ENCODE measurements at regions not wholly inside any gene's neighbourhood (a gene's known extent, or its start where the extent isn't known, plus 50 kb on each side); places are given as distances from the start of the nearest gene placed in this dataset.

GRCh38 chr6:43943781-43944250, 173.8 kb downstream of the VEGFA start:
- no peaks in the 10 kb centered on the region for H3K27me3 ChIP-seq (ENCODE audit: control insufficient read depth in 5 of 5, insufficient read depth in 4 of 5, low read length in 5 of 5)
- no peaks in the 10 kb centered on the region for H3K36me3 ChIP-seq (ENCODE audit: control insufficient read depth in 5 of 5, insufficient read depth in 5 of 5, low read length in 5 of 5)
- H3K4me3 ChIP-seq (ENCODE audit: low read depth in 1 of 5, low read length in 5 of 5): no peak overlapping the region
- peaks cover 6 to 17% (median 10%) of the 10 kb centered on the region in 5 donors for H3K9me3 ChIP-seq (ENCODE audit: control insufficient read depth in 5 of 5, low read length in 5 of 5)
- H3K9ac ChIP-seq (ENCODE audit: low read length in 5 of 5): no peak overlapping the region
- no peaks in the 10 kb centered on the region for H3K4me1 ChIP-seq (ENCODE audit: control insufficient read depth in 5 of 5, insufficient read depth in 5 of 5, low read length in 5 of 5)
- no peak overlapping the region for H3K27ac ChIP-seq (ENCODE audit: low read depth, low read length)

DNA sequence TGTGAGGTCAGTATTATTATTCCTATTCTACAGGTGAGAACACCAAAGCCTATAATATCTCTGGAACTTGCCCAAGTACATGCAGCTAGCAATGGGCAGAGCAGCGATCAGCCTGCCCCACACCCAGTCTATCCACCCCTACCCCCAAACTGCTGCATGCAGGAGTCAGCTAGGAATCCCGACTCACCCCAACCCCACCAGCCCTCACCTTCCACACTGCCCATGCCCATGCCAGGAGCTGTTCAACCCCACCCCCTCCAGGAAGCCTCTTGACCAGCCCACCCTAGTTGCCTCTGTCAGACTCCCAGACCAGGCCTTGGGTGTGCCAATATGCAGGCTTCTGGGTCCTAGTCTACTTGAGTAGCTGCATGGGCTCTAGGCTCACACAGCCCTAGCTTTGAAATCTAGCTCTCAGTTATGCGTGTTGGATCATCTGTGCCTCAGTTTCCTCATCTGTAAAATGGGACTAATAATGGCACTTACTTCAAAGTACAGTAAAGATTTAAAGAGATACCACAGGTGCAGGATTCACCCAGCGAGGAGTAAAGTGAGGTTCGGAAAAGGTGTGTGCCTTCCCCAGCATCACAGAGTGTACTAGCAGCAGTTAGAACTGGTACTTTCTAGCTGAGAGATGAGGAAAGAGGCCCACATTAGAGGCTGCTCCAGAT, 173.2 kb downstream of the VEGFA start:
- Histone ChIP-seq H3K4me1 (ENCODE audit: control insufficient read depth in 5 of 5, insufficient read depth in 5 of 5, low read length in 5 of 5) (no peaks in the 10 kb centered on the region), H3K27ac (ENCODE audit: low read depth, low read length) (no peak overlapping the region), H3K36me3 (ENCODE audit: control insufficient read depth in 5 of 5, insufficient read depth in 5 of 5, low read length in 5 of 5) (no peaks in the 10 kb centered on the region), H3K9ac (ENCODE audit: low read length in 5 of 5) (no peak overlapping the region), H3K4me3 (ENCODE audit: low read depth in 1 of 5, low read length in 5 of 5) (no peak overlapping the region), H3K27me3 (ENCODE audit: control insufficient read depth in 5 of 5, insufficient read depth in 4 of 5, low read length in 5 of 5) (no peaks in the 10 kb centered on the region), H3K9me3 (ENCODE audit: control insufficient read depth in 5 of 5, low read length in 5 of 5) (peaks cover 6 to 17% (median 10%) of the 10 kb centered on the region in 5 donors)

DNA sequence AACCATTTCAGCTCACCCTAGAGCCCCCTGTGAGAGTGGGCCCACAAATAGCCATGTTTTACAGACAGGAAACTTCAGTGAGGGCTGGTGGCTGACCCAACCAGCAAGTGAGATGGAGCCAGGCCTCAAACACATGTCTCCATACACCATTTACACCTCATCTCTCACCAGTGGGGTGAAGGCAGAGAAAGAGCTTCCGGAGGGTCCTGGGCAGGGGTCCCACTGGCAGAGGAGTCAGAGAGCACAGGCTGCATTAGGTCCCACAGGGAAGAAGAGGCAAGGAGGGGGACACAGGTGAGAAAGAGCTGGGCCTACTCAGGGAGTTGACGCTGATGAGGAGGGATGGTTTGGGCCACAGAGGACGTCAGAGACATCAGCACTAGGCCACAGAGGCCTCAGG, 172.6 kb downstream of the VEGFA start:
- Histone ChIP-seq H3K36me3 (ENCODE audit: control insufficient read depth in 5 of 5, insufficient read depth in 5 of 5, low read length in 5 of 5) (no peaks in the 10 kb centered on the region), H3K9ac (ENCODE audit: low read length in 5 of 5) (no peak overlapping the region), H3K27me3 (ENCODE audit: control insufficient read depth in 5 of 5, insufficient read depth in 4 of 5, low read length in 5 of 5) (no peaks in the 10 kb centered on the region), H3K9me3 (ENCODE audit: control insufficient read depth in 5 of 5, low read length in 5 of 5) (peaks cover 6 to 17% (median 10%) of the 10 kb centered on the region in 5 donors), H3K4me3 (ENCODE audit: low read depth in 1 of 5, low read length in 5 of 5) (no peak overlapping the region), H3K27ac (ENCODE audit: low read depth, low read length) (no peak overlapping the region), H3K4me1 (ENCODE audit: control insufficient read depth in 5 of 5, insufficient read depth in 5 of 5, low read length in 5 of 5) (no peaks in the 10 kb centered on the region)

DNA sequence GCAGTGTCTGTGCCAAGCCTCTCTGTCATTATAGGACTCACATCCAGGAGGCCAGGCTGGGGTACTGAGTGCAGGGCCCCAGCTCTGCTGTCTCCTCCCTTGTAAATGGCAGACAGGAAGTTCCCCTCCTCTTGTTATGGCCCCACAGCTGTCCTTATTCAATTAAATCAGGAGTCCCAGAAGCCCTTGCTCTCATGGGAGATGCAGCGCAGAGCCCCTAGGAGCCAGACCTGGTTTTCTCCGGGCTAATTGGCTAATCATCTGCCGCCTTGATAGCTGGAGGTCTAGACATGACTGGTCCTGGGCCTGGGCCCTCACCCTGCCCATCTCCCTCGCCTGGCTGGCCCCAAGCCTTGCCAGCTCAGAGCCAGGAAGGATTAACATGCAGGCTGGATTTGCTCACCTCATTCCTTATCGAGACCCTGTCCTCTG, 172.0 kb downstream of the VEGFA start:
- Histone ChIP-seq H3K36me3 (ENCODE audit: control insufficient read depth in 5 of 5, insufficient read depth in 5 of 5, low read length in 5 of 5) (no peaks in the 10 kb centered on the region), H3K4me3 (ENCODE audit: low read depth in 1 of 5, low read length in 5 of 5) (no peak overlapping the region), H3K27me3 (ENCODE audit: control insufficient read depth in 5 of 5, insufficient read depth in 4 of 5, low read length in 5 of 5) (no peaks in the 10 kb centered on the region), H3K4me1 (ENCODE audit: control insufficient read depth in 5 of 5, insufficient read depth in 5 of 5, low read length in 5 of 5) (no peaks in the 10 kb centered on the region), H3K9me3 (ENCODE audit: control insufficient read depth in 5 of 5, low read length in 5 of 5) (peaks cover 6 to 17% (median 10%) of the 10 kb centered on the region in 5 donors), H3K27ac (ENCODE audit: low read depth, low read length) (no peak overlapping the region), H3K9ac (ENCODE audit: low read length in 5 of 5) (no peak overlapping the region)

DNA sequence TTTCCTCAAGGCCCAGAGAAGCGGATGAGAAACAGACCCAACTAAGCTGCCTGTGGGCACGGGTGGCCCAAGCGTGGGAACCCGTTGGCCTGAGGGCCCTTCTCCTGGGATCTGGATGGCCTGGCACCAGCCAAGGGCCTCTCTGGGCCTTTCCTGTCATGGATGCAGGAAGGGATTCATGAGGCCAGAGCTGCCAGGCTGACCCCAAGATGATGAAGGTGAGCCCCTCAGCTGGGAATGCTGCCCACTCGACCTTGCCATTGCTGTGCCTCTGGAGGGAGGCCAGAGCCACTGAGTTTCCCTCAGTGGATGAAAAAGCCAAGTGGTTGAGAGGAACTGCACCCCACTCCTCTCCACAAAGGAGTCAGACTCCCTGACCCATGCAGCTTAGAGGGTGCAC, 171.2 kb downstream of the VEGFA start:
- H3K4me1 ChIP-seq (ENCODE audit: control insufficient read depth in 5 of 5, insufficient read depth in 5 of 5, low read length in 5 of 5): no peaks in the 10 kb centered on the region
- H3K9me3 ChIP-seq (ENCODE audit: control insufficient read depth in 5 of 5, low read length in 5 of 5): peaks cover 6 to 15% (median 10%) of the 10 kb centered on the region in 5 donors
- no peak overlapping the region for H3K27ac ChIP-seq (ENCODE audit: low read depth, low read length)
- no peaks in the 10 kb centered on the region for H3K27me3 ChIP-seq (ENCODE audit: control insufficient read depth in 5 of 5, insufficient read depth in 4 of 5, low read length in 5 of 5)
- no peaks in the 10 kb centered on the region for H3K36me3 ChIP-seq (ENCODE audit: control insufficient read depth in 5 of 5, insufficient read depth in 5 of 5, low read length in 5 of 5)
- H3K9ac ChIP-seq (ENCODE audit: low read length in 5 of 5): no peak overlapping the region
- no peak overlapping the region for H3K4me3 ChIP-seq (ENCODE audit: low read depth in 1 of 5, low read length in 5 of 5)

DNA sequence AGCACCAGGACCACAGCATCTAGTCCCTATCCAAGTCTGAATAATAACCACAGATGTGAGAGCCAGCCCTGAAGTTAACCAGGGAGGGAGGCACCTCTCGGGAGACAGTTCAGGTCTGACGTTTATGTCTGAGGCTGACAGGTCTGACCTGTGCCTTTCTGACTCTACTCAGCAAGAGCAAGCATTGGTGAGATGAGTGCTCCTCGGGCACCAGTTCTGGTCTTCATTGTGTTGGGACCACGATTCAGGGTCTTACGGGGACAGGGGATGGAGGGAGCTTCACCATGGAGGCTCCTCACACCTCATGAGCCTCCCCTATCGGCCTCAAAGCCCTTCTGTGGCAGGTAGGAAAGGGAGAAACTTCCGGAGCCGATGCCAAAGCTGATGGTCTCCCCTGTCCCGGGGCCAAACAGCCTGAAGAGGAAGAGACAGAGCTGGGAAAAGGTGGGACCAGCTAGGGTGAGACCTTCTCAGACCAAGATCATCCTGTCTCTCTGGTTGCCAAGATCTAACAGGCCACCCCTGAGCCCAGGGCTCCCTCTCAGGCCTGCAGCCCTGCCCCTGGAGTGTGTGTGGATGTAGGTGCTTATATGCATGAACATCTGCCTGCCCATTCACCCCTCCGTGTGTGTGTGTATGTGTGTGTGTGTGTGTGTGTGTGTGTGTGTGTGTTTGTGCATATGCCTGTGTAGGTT, 170.5 kb downstream of the VEGFA start:
- Histone ChIP-seq H3K27ac (ENCODE audit: low read depth, low read length) (no peak overlapping the region), H3K4me1 (ENCODE audit: control insufficient read depth in 5 of 5, insufficient read depth in 5 of 5, low read length in 5 of 5) (no peaks in the 10 kb centered on the region), H3K36me3 (ENCODE audit: control insufficient read depth in 5 of 5, insufficient read depth in 5 of 5, low read length in 5 of 5) (no peaks in the 10 kb centered on the region), H3K9ac (ENCODE audit: low read length in 5 of 5) (no peak overlapping the region), H3K4me3 (ENCODE audit: low read depth in 1 of 5, low read length in 5 of 5) (no peak overlapping the region), H3K9me3 (ENCODE audit: control insufficient read depth in 5 of 5, low read length in 5 of 5) (peaks cover 6 to 8% (median 7%) of the 10 kb centered on the region in 5 donors), H3K27me3 (ENCODE audit: control insufficient read depth in 5 of 5, insufficient read depth in 4 of 5, low read length in 5 of 5) (no peaks in the 10 kb centered on the region)

- no peak overlapping the region for H3K27ac ChIP-seq (ENCODE audit: low read depth, low read length)
- H3K27me3 ChIP-seq (ENCODE audit: control insufficient read depth in 5 of 5, insufficient read depth in 4 of 5, low read length in 5 of 5): no peaks in the 10 kb centered on the region
- peaks cover 2 to 4% (median 3%) of the 10 kb centered on the region in 5 donors for H3K9me3 ChIP-seq (ENCODE audit: control insufficient read depth in 5 of 5, low read length in 5 of 5)
- H3K4me3 ChIP-seq (ENCODE audit: low read depth in 1 of 5, low read length in 5 of 5): no peak overlapping the region
- H3K9ac ChIP-seq (ENCODE audit: low read length in 5 of 5): no peak overlapping the region
- no peaks in the 10 kb centered on the region for H3K36me3 ChIP-seq (ENCODE audit: control insufficient read depth in 5 of 5, insufficient read depth in 5 of 5, low read length in 5 of 5)
- no peaks in the 10 kb centered on the region for H3K4me1 ChIP-seq (ENCODE audit: control insufficient read depth in 5 of 5, insufficient read depth in 5 of 5, low read length in 5 of 5)
These were observed 170.0 kb downstream of the VEGFA start for GRCh38 chr6:43940071-43940392.

DNA sequence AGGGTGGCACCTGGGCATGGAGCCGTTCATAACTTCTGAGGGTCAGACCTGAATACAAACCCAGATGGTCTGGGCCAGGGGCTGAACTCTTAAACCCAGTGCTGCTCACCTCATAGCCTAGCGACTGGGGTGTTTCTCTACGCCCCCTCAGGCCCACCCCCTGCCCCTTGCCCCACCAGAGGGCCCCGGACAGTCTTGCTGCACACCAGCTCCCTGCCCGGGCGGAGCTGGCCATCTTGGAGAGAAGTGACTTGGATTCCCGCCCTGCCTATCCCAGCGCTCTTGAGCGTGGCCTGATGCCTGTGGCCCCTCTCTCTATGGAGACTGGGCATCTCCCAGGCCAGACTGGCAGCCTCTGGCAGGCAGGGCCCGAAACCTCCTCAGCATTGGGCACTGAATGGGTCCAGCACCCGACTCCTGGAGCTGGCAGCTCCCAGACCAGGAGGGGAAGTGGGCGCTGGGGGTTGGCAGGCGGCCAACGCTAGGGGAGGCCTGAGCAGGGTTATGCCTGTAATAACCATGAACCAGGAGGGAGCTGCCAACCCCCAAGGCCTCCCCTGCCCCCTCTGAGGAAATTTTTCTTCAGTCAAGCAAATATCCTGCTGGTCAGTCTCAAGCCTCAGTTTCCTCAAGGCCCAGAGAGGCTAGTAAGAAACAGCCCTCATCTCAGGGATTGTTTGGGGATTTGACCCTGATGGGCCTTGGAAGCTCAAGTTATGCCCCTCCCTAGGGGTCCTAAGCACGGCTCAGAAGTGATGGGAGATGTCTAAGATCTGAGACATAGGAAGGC, 169.5 kb downstream of the VEGFA start:
- no peaks in the 10 kb centered on the region for H3K9me3 ChIP-seq (ENCODE audit: control insufficient read depth in 5 of 5, low read length in 5 of 5)
- H3K27ac ChIP-seq (ENCODE audit: low read depth, low read length): no peak overlapping the region
- H3K36me3 ChIP-seq (ENCODE audit: control insufficient read depth in 5 of 5, insufficient read depth in 5 of 5, low read length in 5 of 5): no peaks in the 10 kb centered on the region
- no peak overlapping the region for H3K4me3 ChIP-seq (ENCODE audit: low read depth in 1 of 5, low read length in 5 of 5)
- no peak overlapping the region for H3K9ac ChIP-seq (ENCODE audit: low read length in 5 of 5)
- H3K4me1 ChIP-seq (ENCODE audit: control insufficient read depth in 5 of 5, insufficient read depth in 5 of 5, low read length in 5 of 5): no peaks in the 10 kb centered on the region
- H3K27me3 ChIP-seq (ENCODE audit: control insufficient read depth in 5 of 5, insufficient read depth in 4 of 5, low read length in 5 of 5): no peaks in the 10 kb centered on the region

- Histone ChIP-seq H3K9me3 (ENCODE audit: control insufficient read depth in 5 of 5, low read length in 5 of 5) (no peaks in the 10 kb centered on the region), H3K9ac (ENCODE audit: low read length in 5 of 5) (no peak overlapping the region), H3K4me1 (ENCODE audit: control insufficient read depth in 5 of 5, insufficient read depth in 5 of 5, low read length in 5 of 5) (no peaks in the 10 kb centered on the region), H3K36me3 (ENCODE audit: control insufficient read depth in 5 of 5, insufficient read depth in 5 of 5, low read length in 5 of 5) (no peaks in the 10 kb centered on the region), H3K4me3 (ENCODE audit: low read depth in 1 of 5, low read length in 5 of 5) (no peak overlapping the region), H3K27ac (ENCODE audit: low read depth, low read length) (no peak overlapping the region), H3K27me3 (ENCODE audit: control insufficient read depth in 5 of 5, insufficient read depth in 4 of 5, low read length in 5 of 5) (no peaks in the 10 kb centered on the region)
These were observed 168.4 kb downstream of the VEGFA start for GRCh38 chr6:43938178-43939105.
